ENCODE measurements at regions not wholly inside any gene's neighbourhood (a gene's known extent, or its start where the extent isn't known, plus 50 kb on each side); places are given as distances from the start of the nearest gene placed in this dataset.

DNA sequence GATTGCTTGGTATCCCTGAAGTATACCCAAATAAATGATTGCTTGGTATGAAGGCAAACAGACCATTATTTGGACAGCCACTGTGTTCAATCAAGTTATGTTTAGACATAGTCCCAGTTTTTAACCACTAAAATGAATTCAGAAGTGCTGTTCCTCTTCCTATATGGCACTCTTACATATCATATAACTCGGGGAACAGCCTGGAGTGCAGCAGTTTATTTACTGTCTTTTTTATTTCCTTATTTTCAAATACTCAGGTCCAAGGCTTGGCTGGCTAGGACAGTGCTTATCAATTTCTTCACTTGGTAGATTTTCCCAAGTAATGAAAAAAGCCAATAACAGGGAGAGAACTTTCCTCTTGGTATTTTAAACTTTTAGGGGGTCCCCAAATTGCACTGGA, 58.6 kb upstream of the CCDC112 start:
- TF ChIP-seq, protein P1, sequence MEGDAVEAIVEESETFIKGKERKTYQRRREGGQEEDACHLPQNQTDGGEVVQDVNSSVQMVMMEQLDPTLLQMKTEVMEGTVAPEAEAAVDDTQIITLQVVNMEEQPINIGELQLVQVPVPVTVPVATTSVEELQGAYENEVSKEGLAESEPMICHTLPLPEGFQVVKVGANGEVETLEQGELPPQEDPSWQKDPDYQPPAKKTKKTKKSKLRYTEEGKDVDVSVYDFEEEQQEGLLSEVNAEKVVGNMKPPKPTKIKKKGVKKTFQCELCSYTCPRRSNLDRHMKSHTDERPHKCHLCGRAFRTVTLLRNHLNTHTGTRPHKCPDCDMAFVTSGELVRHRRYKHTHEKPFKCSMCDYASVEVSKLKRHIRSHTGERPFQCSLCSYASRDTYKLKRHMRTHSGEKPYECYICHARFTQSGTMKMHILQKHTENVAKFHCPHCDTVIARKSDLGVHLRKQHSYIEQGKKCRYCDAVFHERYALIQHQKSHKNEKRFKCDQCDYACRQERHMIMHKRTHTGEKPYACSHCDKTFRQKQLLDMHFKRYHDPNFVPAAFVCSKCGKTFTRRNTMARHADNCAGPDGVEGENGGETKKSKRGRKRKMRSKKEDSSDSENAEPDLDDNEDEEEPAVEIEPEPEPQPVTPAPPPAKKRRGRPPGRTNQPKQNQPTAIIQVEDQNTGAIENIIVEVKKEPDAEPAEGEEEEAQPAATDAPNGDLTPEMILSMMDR (IDR thresholded peaks at IDR 0.05), result no peak
- no peak for TF ChIP-seq POLR2A (IDR thresholded peaks at IDR 0.05)

Data from body of pancreas (tissue), 4 donors.